ENCODE measurements at regions not wholly inside any gene's neighbourhood (a gene's known extent, or its start where the extent isn't known, plus 50 kb on each side); places are given as distances from the start of the nearest gene placed in this dataset.

- TF ChIP-seq ISL1 (CRISPR knock-in tag; IDR thresholded peaks at IDR 0.05), result no peak
- TF ChIP-seq PPARA (CRISPR knock-in tag; IDR thresholded peaks at IDR 0.05; ENCODE audit: borderline replicate concordance), result no peak
- TF ChIP-seq PATZ1 (CRISPR knock-in tag; IDR thresholded peaks at IDR 0.05; ENCODE audit: borderline replicate concordance), result no peak
Measured at GRCh38 chr2:175552902-175553301, 371.4 kb upstream of the ATP5MC3 start.
